ENCODE measurements at regions not wholly inside any gene's neighbourhood (a gene's known extent, or its start where the extent isn't known, plus 50 kb on each side); places are given as distances from the start of the nearest gene placed in this dataset.

DNA sequence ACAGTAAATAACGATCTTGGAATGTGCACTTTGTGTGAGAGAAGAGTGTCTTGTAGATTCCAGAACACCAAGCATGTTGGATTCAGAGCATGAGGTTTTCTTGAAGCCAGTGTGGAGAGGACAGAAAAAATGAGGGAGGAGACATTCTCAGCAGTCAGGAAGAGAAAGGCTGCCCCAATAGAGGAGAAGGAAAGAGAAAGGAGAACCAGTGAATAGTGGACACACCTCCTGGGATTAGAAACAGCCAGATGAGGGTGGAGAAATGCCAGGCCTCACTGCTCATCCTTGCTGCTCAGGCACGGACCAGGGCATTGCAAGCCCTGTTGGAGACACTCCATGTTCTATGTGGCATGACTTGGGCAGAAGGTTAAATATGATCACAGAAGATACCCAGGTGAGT is 69.0 kb upstream of the KAZN start:
- Mint-ChIP-seq H3K36me3 (no peaks in the 10 kb centered on the region), H3K9me3 (no peaks in the 10 kb centered on the region), H3K4me1 (no peaks in the 10 kb centered on the region), H3K27me3 (ENCODE audit: low read depth) (peaks cover 21% of the 10 kb centered on the region), H3K4me3 (no peak overlapping the region), H3K27ac (no peak overlapping the region)
- DNase-seq (ENCODE audit: low spot score in 2 of 2, unreplicated experiment in 2 of 2) = no peak
- no peak for TF ChIP-seq CTCF (IDR thresholded peaks at IDR 0.05; ENCODE audit: unreplicated experiment)

GRCh38 chr1:14531519-14531918 is 67.0 kb upstream of the KAZN start:
- Mint-ChIP-seq H3K4me1 (no peaks in the 10 kb centered on the region), H3K27me3 (ENCODE audit: low read depth) (peaks cover 26% of the 10 kb centered on the region), H3K9me3 (no peaks in the 10 kb centered on the region), H3K4me3 (no peak overlapping the region), H3K27ac (no peak overlapping the region), H3K36me3 (no peaks in the 10 kb centered on the region)
- no peak for DNase-seq (ENCODE audit: low spot score in 2 of 2, unreplicated experiment in 2 of 2)
- TF ChIP-seq CTCF (IDR thresholded peaks at IDR 0.05; ENCODE audit: unreplicated experiment) = no peak

DNA sequence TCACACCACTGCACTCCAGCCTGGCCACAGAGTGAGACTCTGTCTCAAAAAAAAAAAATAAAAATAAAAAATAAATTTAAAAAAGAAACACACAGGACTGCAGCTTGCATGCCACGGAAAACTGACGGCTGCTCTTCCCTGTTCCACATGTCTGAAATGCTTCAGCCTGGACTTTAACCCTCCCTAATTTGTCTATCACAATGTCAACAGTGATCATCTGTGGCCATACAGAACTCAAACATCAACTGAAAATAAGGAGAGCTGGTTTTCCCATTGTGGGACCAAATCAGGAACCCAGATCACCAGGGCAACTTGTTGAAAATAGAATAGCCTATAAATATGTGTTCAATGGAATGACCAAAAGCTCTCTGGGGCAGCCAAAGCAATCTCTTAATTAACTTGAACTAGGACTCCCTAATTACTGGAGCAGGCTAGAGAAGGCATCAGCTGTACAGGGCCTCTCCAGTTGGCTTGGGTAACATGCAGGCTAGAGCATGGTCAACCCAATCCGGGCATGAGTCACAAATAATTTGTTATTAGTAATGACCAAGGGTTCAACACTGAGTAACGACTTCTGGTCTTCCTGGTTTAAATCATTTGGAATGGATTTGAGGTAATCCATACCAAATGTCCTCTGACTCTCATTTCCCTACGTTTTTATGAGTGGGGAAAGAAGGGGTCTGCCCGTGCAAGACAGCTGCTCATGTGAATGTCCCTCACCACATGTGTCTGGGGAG is 62.7 kb upstream of the KAZN start:
- no peaks in the 10 kb centered on the region for H3K4me1 Mint-ChIP-seq
- H3K27ac Mint-ChIP-seq = no peak overlapping the region
- no peak for DNase-seq (ENCODE audit: low spot score in 2 of 2, unreplicated experiment in 2 of 2)
- peaks cover 28% of the 10 kb centered on the region for H3K27me3 Mint-ChIP-seq (ENCODE audit: low read depth)
- peaks cover 5% of the 10 kb centered on the region for H3K9me3 Mint-ChIP-seq
- H3K4me3 Mint-ChIP-seq = no peak overlapping the region
- no peaks in the 10 kb centered on the region for H3K36me3 Mint-ChIP-seq
- no peak for TF ChIP-seq CTCF (IDR thresholded peaks at IDR 0.05; ENCODE audit: unreplicated experiment)

GRCh38 chr1:14538335-14538734 is 60.1 kb upstream of the KAZN start:
- H3K4me1 Mint-ChIP-seq = peaks cover 5% of the 10 kb centered on the region
- no peak for TF ChIP-seq CTCF (IDR thresholded peaks at IDR 0.05; ENCODE audit: unreplicated experiment)
- no peak overlapping the region for H3K4me3 Mint-ChIP-seq
- H3K27me3 Mint-ChIP-seq (ENCODE audit: low read depth) = peaks cover 26% of the 10 kb centered on the region
- H3K36me3 Mint-ChIP-seq = no peaks in the 10 kb centered on the region
- H3K27ac Mint-ChIP-seq = no peak overlapping the region
- DNase-seq (ENCODE audit: low spot score in 2 of 2, unreplicated experiment in 2 of 2) = no peak
- H3K9me3 Mint-ChIP-seq = peaks cover 5% of the 10 kb centered on the region

DNA sequence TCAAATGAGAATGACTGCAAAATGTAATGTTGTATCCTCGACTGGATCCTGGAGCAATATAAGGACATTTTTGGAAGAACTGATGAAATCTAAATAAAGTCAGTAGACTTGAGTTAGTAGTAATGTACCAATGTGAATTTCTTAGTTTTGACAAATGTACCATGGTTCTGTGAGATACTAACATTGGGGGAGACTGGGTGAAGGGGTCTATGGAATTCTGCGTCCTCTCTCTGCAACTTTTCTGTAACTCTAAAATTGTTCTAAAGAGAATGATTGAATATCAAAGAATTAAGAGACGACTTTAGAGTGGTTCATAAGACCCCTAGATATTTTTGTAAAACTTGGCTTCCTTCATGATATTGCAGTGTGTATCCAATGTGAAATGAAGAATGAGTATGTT is 59.2 kb upstream of the KAZN start:
- peaks cover 5% of the 10 kb centered on the region for H3K9me3 Mint-ChIP-seq
- no peak overlapping the region for H3K27ac Mint-ChIP-seq
- no peak for TF ChIP-seq CTCF (IDR thresholded peaks at IDR 0.05; ENCODE audit: unreplicated experiment)
- peaks cover 5% of the 10 kb centered on the region for H3K4me1 Mint-ChIP-seq
- H3K4me3 Mint-ChIP-seq = no peak overlapping the region
- no peak for DNase-seq (ENCODE audit: low spot score in 2 of 2, unreplicated experiment in 2 of 2)
- peaks cover 30% of the 10 kb centered on the region for H3K27me3 Mint-ChIP-seq (ENCODE audit: low read depth)
- no peaks in the 10 kb centered on the region for H3K36me3 Mint-ChIP-seq

Measured in mesothelial cell of epicardium (in vitro differentiated cells).